GM18505 (cell line): ENCODE measurements at regions not wholly inside any gene's neighbourhood (a gene's known extent, or its start where the extent isn't known, plus 50 kb on each side); places are given as distances from the start of the nearest gene placed in this dataset.
"Not testable (repeated sequence)": the region's sequence is repeated elsewhere in the genome, so short reads cannot be mapped to it uniquely, and the experiment has no call there.

Experiments used
- ATAC-seq: cut with Tn5 transposase; IDR thresholded peaks from one replicate; pipeline ENCODE4 v1.9.1; 2021; ENCODE audit not compliant: unreplicated experiment
- POLR2A ChIP-seq: IDR thresholded peaks from 4 replicates; pipeline ENCODE4 v1.6.1; 2011; ENCODE audit warnings: borderline replicate concordance; ENCODE audit not compliant: insufficient read depth, insufficient read length; ENCODE audit errors: extremely low read depth

- ATAC-seq, result no peak
- TF ChIP-seq POLR2A, result no peak
These were observed 397.1 kb upstream of the RORB start for GRCh38 chr9:74100042-74100441.

- not testable (repeated sequence) for ATAC-seq
These were observed 395.0 kb upstream of the RORB start for GRCh38 chr9:74102148-74102547.

- no peak for TF ChIP-seq POLR2A
- no peak for ATAC-seq
These were observed 394.4 kb upstream of the RORB start for GRCh38 chr9:74102702-74103101.

GRCh38 chr9:74107692-74108091, 389.4 kb upstream of the RORB start:
- no peak for ATAC-seq
- TF ChIP-seq POLR2A, result no peak

- TF ChIP-seq POLR2A, result no peak
These were observed 381.2 kb upstream of the RORB start for GRCh38 chr9:74115976-74116375.

GRCh38 chr9:74117151-74117550, 380.0 kb upstream of the RORB start:
- TF ChIP-seq POLR2A, result no peak
- no peak for ATAC-seq

More at GRCh38 chr9:74115976-74116375, 381.2 kb upstream of the RORB start:
- no peak for ATAC-seq

- TF ChIP-seq POLR2A, result no peak
- no peak for ATAC-seq
These were observed 379.4 kb upstream of the RORB start for GRCh38 chr9:74117731-74118130.

- no peak for TF ChIP-seq POLR2A
- no peak for ATAC-seq
These were observed 377.1 kb upstream of the RORB start for GRCh38 chr9:74120061-74120460.

GRCh38 chr9:74120470-74120869, 376.7 kb upstream of the RORB start:
- no peak for TF ChIP-seq POLR2A
- no peak for ATAC-seq

- TF ChIP-seq POLR2A, result no peak
- no peak for ATAC-seq
These were observed 374.9 kb upstream of the RORB start for GRCh38 chr9:74122216-74122615.

GRCh38 chr9:74122661-74123060, 374.5 kb upstream of the RORB start:
- no peak for TF ChIP-seq POLR2A
- no peak for ATAC-seq

GRCh38 chr9:74125941-74126340, 371.2 kb upstream of the RORB start:
- no peak for ATAC-seq

GRCh38 chr9:74132986-74133385, 364.1 kb upstream of the RORB start:
- ATAC-seq, result no peak
- TF ChIP-seq POLR2A, result no peak

More at GRCh38 chr9:74125941-74126340, 371.2 kb upstream of the RORB start:
- TF ChIP-seq POLR2A, result no peak

- no peak for ATAC-seq
- no peak for TF ChIP-seq POLR2A
These were observed 363.2 kb upstream of the RORB start for GRCh38 chr9:74133921-74134320.

GRCh38 chr9:74138182-74138581, 359.0 kb upstream of the RORB start:
- TF ChIP-seq POLR2A, result no peak
- ATAC-seq, result no peak
